Heart right ventricle (tissue), 16 donors: ENCODE measurements at regions not wholly inside any gene's neighbourhood (a gene's known extent, or its start where the extent isn't known, plus 50 kb on each side); places are given as distances from the start of the nearest gene placed in this dataset.

Source experiments
- ATAC-seq, 8 donors: fragments of 200-7000 bp; cut with Tn5 transposase; one replicate each; pipeline ENCODE4 v1.9.1; 2020; ENCODE audit warnings: mild to moderate bottlenecking in 8 of 8, moderate library complexity in 8 of 8, moderate number of reproducible peaks in 1 of 8
- DNase-seq, 2 donors: peaks; one replicate each; pipeline ENCODE4 v3.0.0-alpha.2; 2020
- H3K27ac ChIP-seq, 10 donors: fragments of 200-600 bp; sonication (generic) in 2 of 10; one replicate each; pipeline versions ENCODE4 v1.5.0 to v1.8.0; 2020 to 2022; ENCODE audit warnings: mild to moderate bottlenecking in 3 of 10
- H3K27me3 ChIP-seq, 7 donors: fragments of 200-600 bp; one replicate each; pipeline ENCODE4 v1.8.0; 2021 to 2022; ENCODE audit warnings: mild to moderate bottlenecking in 2 of 7
- H3K36me3 ChIP-seq, 9 donors: fragments of 200-600 bp; sonication (generic) in 1 of 9; one replicate each; pipeline versions ENCODE4 v1.5.0 to v1.8.0; 2020 to 2022; ENCODE audit warnings: mild to moderate bottlenecking in 2 of 9
- H3K4me1 ChIP-seq, 9 donors: fragments of 200-600 bp; sonication (generic) in 1 of 9; one replicate each; pipeline versions ENCODE4 v1.5.0 to v1.8.0; 2020 to 2022; ENCODE audit warnings: mild to moderate bottlenecking in 4 of 9
- H3K4me3 ChIP-seq, 10 donors: fragments of 200-600 bp; sonication (generic) in 2 of 10; one replicate each; pipeline versions ENCODE4 v1.5.0 to v1.8.0; 2020 to 2022; ENCODE audit warnings: mild to moderate bottlenecking in 7 of 10, moderate library complexity in 2 of 10
- H3K9me3 ChIP-seq, 11 donors: fragments of 200-600 bp in 10 of 11; sonication (generic) in 2 of 11; one replicate each; pipeline versions ENCODE4 v1.5.0 to v1.8.0; 2013 to 2022; ENCODE audit warnings: mild to moderate bottlenecking in 2 of 11, control low read depth in 1 of 11, moderate library complexity in 1 of 11
- CTCF ChIP-seq, 9 donors: fragments of 200-600 bp; sonication (generic) in 2 of 9; IDR thresholded peaks; one replicate each; pipeline versions ENCODE4 v1.5.0 to v1.8.0; 2021 to 2022; ENCODE audit warnings: antibody characterized with exemption in 9 of 9, mild to moderate bottlenecking in 5 of 9, moderate library complexity in 1 of 9
- WGBS, 2 donors: extraction: QIAGEN DNeasy Blood & Tissue Kit; methylation state at CpG; one replicate each; pipeline ENCODE4 v1.1.7; 2013; ENCODE audit warnings: inconsistent platforms in 1 of 2; 5-methylcytosine and 5-hydroxymethylcytosine counted together
- intact Hi-C, 10 donors: fragments of 100-400 bp; cut with DNase I; formaldehyde crosslinking; loops; one replicate each; pipeline versions ENCODE4 v1.11.1 to v1.14.2; 2022
- donor health status: Arrhythmogenic right ventricular cardiomyopathy.
- donor health status: ischemic (EF 13 %, LVEDD 7.1; RV severe dilation, severe dysfunction).
- donor health status: healthy with polysubstance abuse.
- donor health status: DM: no; HTN: yes; CAD: no.
- donor health status: DM: no; HTN: no; CAD: no.
- donor health status: ischemic (EF 25% LVEDD 6.9; RV normal size, moderate dysfunction).
- donor health status: ischemic (EF 25% LVEDD 5.7; RV mildly dilated, moderate dysfunction).
- donor health status: healthy.
- donor health status: DM: yes; HTN: yes; CAD: no.
- donor health status: Ischemic cardiomyopathy.
- donor health status: ischemic (EF 35%, LVEDD 5.7; RV mildly dilated, moderate dysfunction).
- donor health status: nonischemic (EF 11% LVEDD 7.7; RV severe dilation, severe dysfunction).
- donor health status: DM: yes; HTN: yes; CAD: no.
- donor health status: PGD.
- donor health status: ischemic (EF 29% LVEDD 5.4; RV normal size, mild dysfunction).
- donor health status: nonischemic (EF 23%, LVEDD 6.1; RV moderate dilation, normal function).

- H3K36me3 ChIP-seq, result no peaks in the 10 kb centered on the region
- WGBS, 2 donors, result 82 to 88% methylated on average over 9 of the region's 9 CpGs
- ATAC-seq (no peak), DNase-seq (no peak)
- intact Hi-C loops, result loop anchor here in 1 of 10 donors (10.0 kb wide), 1 partner anchor 1046 kb away; no protein-coding TSS in a partner anchor
- peaks cover 4 to 67% (median 45%) of the 10 kb centered on the region in 7 donors for H3K27me3 ChIP-seq
- no peak for TF ChIP-seq CTCF (IDR thresholded peaks at IDR 0.05)
- H3K9me3 ChIP-seq, result no peaks in the 10 kb centered on the region
- H3K4me1 ChIP-seq, result no peaks in the 10 kb centered on the region
- no peak overlapping the region for H3K27ac ChIP-seq
- no peak overlapping the region for H3K4me3 ChIP-seq
These were observed 1238.7 kb downstream of the BRD1 start for GRCh38 chr22:48588878-48589450.

- DNase-seq (no peak), ATAC-seq (no peak)
- WGBS, 2 donors, result 86 to 88% methylated on average over 23 of the region's 23 CpGs
- H3K4me3 ChIP-seq, result no peak overlapping the region
- intact Hi-C loops, result loop anchor here in 1 of 10 donors (10.0 kb wide), 1 partner anchor 1046 kb away; no protein-coding TSS in a partner anchor
- no peaks in the 10 kb centered on the region for H3K36me3 ChIP-seq
- no peak overlapping the region for H3K27ac ChIP-seq
- H3K4me1 ChIP-seq, result no peaks in the 10 kb centered on the region
- H3K27me3 ChIP-seq, result peaks cover 4 to 63% (median 38%) of the 10 kb centered on the region in 7 donors
- no peak for TF ChIP-seq CTCF (IDR thresholded peaks at IDR 0.05)
- H3K9me3 ChIP-seq, result no peaks in the 10 kb centered on the region
These were observed 1239.4 kb downstream of the BRD1 start for GRCh38 chr22:48588151-48588877.

- intact Hi-C loops, result loop anchor here in 1 of 10 donors (10.0 kb wide), 1 partner anchor 1047 kb away; no protein-coding TSS in a partner anchor
- DNase-seq, result no peak
- 85 to 87% methylated on average over 18 of the region's 18 CpGs for WGBS, 2 donors
These were observed 1240.3 kb downstream of the BRD1 start for GRCh38 chr22:48587236-48587865.

More at GRCh38 chr22:48587236-48587865, 1240.3 kb downstream of the BRD1 start:
- H3K27ac ChIP-seq, result no peak overlapping the region
- H3K36me3 ChIP-seq, result no peaks in the 10 kb centered on the region
- no peak for TF ChIP-seq CTCF (IDR thresholded peaks at IDR 0.05)
- H3K4me1 ChIP-seq, result no peaks in the 10 kb centered on the region
- ATAC-seq, result no peak
- no peaks in the 10 kb centered on the region for H3K9me3 ChIP-seq
- H3K27me3 ChIP-seq, result peaks cover 4 to 58% (median 34%) of the 10 kb centered on the region in 7 donors
- no peak overlapping the region for H3K4me3 ChIP-seq
